Epithelial cell of proximal tubule (primary cell): ENCODE measurements at regions not wholly inside any gene's neighbourhood (a gene's known extent, or its start where the extent isn't known, plus 50 kb on each side); places are given as distances from the start of the nearest gene placed in this dataset.

Experiments
- DNase-seq: peaks from one replicate; pipeline ENCODE4 v3.0.0-alpha.2; 2011; ENCODE audit warnings: low read depth
- H3K4me3 ChIP-seq: 2 replicates; pipeline ENCODE4 v1.5.1; 2011; ENCODE audit warnings: low read depth, mild to moderate bottlenecking, low read length
- TF ChIP-seq, protein P1 (sequence below): conservative IDR thresholded peaks from 2 replicates; pipeline ENCODE4 v1.5.1; 2012; ENCODE audit warnings: low read depth, mild to moderate bottlenecking, low read length

DNA sequence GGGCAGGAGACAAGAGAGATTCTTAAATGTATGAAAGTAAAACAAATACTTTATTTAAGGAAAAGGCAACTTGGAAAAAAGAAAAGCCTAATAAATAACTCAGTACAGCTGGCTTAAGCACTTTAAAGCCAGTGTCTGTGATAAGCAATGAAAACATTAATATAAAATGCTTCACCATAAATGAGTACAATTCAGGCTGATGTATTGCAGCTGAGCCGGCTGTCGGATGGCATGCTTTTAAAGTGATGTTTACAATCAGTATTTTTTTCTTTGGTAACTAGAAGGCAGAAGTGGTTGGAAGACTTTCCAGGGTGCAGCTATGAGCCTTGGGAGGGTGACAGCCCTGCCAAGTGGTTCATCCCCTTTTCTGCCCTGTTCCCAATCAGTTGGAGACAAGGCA lies 58.7 kb upstream of the CELF4 start:
- H3K4me3 ChIP-seq, result no peak overlapping the region
- DNase-seq, result no peak
- TF ChIP-seq, protein P1, sequence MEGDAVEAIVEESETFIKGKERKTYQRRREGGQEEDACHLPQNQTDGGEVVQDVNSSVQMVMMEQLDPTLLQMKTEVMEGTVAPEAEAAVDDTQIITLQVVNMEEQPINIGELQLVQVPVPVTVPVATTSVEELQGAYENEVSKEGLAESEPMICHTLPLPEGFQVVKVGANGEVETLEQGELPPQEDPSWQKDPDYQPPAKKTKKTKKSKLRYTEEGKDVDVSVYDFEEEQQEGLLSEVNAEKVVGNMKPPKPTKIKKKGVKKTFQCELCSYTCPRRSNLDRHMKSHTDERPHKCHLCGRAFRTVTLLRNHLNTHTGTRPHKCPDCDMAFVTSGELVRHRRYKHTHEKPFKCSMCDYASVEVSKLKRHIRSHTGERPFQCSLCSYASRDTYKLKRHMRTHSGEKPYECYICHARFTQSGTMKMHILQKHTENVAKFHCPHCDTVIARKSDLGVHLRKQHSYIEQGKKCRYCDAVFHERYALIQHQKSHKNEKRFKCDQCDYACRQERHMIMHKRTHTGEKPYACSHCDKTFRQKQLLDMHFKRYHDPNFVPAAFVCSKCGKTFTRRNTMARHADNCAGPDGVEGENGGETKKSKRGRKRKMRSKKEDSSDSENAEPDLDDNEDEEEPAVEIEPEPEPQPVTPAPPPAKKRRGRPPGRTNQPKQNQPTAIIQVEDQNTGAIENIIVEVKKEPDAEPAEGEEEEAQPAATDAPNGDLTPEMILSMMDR, result no peak

DNA sequence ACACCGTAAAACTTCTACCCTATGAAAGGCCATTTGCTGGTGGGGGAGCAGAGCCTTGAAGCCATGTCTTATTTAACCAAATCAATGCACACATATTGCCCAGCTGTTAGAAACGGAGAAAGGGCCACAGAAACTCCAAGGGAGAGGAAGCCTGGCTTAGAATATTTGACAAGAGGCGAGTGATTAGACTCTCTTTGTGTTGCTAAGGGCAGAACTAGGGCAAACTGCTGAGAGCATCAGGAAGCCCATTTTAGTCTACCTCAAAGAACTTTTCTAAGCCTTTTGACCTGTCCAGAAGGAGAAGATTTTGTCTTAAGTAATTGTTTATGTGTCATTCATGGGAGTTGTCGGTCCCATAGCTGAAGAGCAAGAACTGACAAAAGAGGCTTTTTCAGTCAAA lies 54.4 kb upstream of the CELF4 start:
- H3K4me3 ChIP-seq, result no peak overlapping the region
- TF ChIP-seq, protein P1, result no peak
- DNase-seq, result no peak

DNA sequence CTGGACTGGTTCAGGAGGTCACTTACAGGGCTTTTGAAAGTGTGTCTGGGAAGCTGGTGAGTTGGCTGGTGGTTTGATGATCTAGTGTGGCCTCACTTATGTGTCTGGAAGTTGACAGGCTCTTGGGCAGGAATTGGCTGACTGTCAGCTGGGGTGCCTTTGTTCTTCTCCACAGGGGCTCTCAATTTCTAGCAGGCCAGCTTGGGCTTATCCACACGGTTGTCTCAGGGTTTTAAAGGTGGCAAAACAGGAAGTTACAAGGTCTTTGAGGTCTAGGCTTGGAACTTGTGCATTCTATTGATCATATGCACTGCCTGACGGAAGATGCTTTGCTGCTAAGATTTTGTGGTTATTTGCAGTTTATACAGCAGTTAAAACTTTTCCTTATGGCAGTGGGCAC lies 52.0 kb upstream of the CELF4 start:
- DNase-seq, result no peak
- H3K4me3 ChIP-seq, result no peak overlapping the region
- TF ChIP-seq, protein P1, result no peak
